ENCODE measurements at regions not wholly inside any gene's neighbourhood (a gene's known extent, or its start where the extent isn't known, plus 50 kb on each side); places are given as distances from the start of the nearest gene placed in this dataset.

- ATAC-seq = no peak
- intact Hi-C loops (cut with DNase I, micrococcal nuclease) = no loop called here
- DNase-seq = no peak
These were observed 191.9 kb upstream of the DUSP10 start for GRCh38 chr1:221933814-221934213.

GRCh38 chr1:221926441-221926840 lies 184.6 kb upstream of the DUSP10 start:
- DNase-seq = no peak
- intact Hi-C loops (cut with DNase I, micrococcal nuclease) = no loop called here
- ATAC-seq = no peak

- DNase-seq (no peak), ATAC-seq (no peak)
- intact Hi-C loops (cut with DNase I, micrococcal nuclease) = no loop called here
These were observed 184.1 kb upstream of the DUSP10 start for GRCh38 chr1:221925947-221926346.

GRCh38 chr1:221923929-221924598 lies 182.2 kb upstream of the DUSP10 start:
- no peak for ATAC-seq
- intact Hi-C loops (cut with DNase I, micrococcal nuclease) = no loop called here

GRCh38 chr1:221921936-221922335 lies 180.0 kb upstream of the DUSP10 start:
- intact Hi-C loops (cut with DNase I, micrococcal nuclease) = no loop called here
- no peak for ATAC-seq
- DNase-seq = no peak

More at GRCh38 chr1:221923929-221924598, 182.2 kb upstream of the DUSP10 start:
- DNase-seq = no peak

- intact Hi-C loops (cut with DNase I, micrococcal nuclease) = no loop called here
- ATAC-seq = no peak
- DNase-seq = no peak
These were observed 177.9 kb upstream of the DUSP10 start for GRCh38 chr1:221919743-221920142.

- no peak for ATAC-seq
- intact Hi-C loops (cut with DNase I, micrococcal nuclease) = no loop called here
- DNase-seq = no peak
These were observed 177.5 kb upstream of the DUSP10 start for GRCh38 chr1:221919341-221919740.

- DNase-seq (no peak), ATAC-seq (no peak)
- intact Hi-C loops (cut with DNase I, micrococcal nuclease) = no loop called here
These were observed 174.3 kb upstream of the DUSP10 start for GRCh38 chr1:221916176-221916575.

- DNase-seq (no peak), ATAC-seq (no peak)
- intact Hi-C loops (cut with DNase I, micrococcal nuclease) = no loop called here
These were observed 173.9 kb upstream of the DUSP10 start for GRCh38 chr1:221915764-221916163.

- intact Hi-C loops (cut with DNase I, micrococcal nuclease) = no loop called here
- DNase-seq = no peak
- no peak for ATAC-seq
These were observed 171.5 kb upstream of the DUSP10 start for GRCh38 chr1:221913351-221913892.

GRCh38 chr1:221912230-221912629 lies 170.3 kb upstream of the DUSP10 start:
- intact Hi-C loops (cut with DNase I, micrococcal nuclease) = no loop called here
- DNase-seq (no peak), ATAC-seq (no peak)

GRCh38 chr1:221911714-221912113 lies 169.8 kb upstream of the DUSP10 start:
- intact Hi-C loops (cut with DNase I, micrococcal nuclease) = no loop called here
- DNase-seq (no peak), ATAC-seq (no peak)

- intact Hi-C loops (cut with DNase I, micrococcal nuclease) = no loop called here
- ATAC-seq (no peak), DNase-seq (no peak)
These were observed 168.3 kb upstream of the DUSP10 start for GRCh38 chr1:221910222-221910621.

- ATAC-seq = no peak
- intact Hi-C loops (cut with DNase I, micrococcal nuclease) = no loop called here
- DNase-seq = no peak
These were observed 166.7 kb upstream of the DUSP10 start for GRCh38 chr1:221908573-221908972.

GRCh38 chr1:221907166-221907932 lies 165.5 kb upstream of the DUSP10 start:
- ATAC-seq = no peak
- no peak for DNase-seq
- intact Hi-C loops (cut with DNase I, micrococcal nuclease) = no loop called here

GRCh38 chr1:221905802-221906201 lies 163.9 kb upstream of the DUSP10 start:
- intact Hi-C loops (cut with DNase I, micrococcal nuclease) = no loop called here
- DNase-seq (no peak), ATAC-seq (no peak)

- ATAC-seq (no peak), DNase-seq (no peak)
- intact Hi-C loops (cut with DNase I, micrococcal nuclease) = no loop called here
These were observed 162.4 kb upstream of the DUSP10 start for GRCh38 chr1:221904319-221904718.

- DNase-seq (no peak), ATAC-seq (no peak)
- intact Hi-C loops (cut with DNase I, micrococcal nuclease) = no loop called here
These were observed 161.7 kb upstream of the DUSP10 start for GRCh38 chr1:221903594-221903993.

- intact Hi-C loops (cut with DNase I, micrococcal nuclease) = no loop called here
- DNase-seq (no peak), ATAC-seq (no peak)
These were observed 161.1 kb upstream of the DUSP10 start for GRCh38 chr1:221902961-221903360.

- ATAC-seq (no peak), DNase-seq (no peak)
- intact Hi-C loops (cut with DNase I, micrococcal nuclease) = no loop called here
These were observed 158.8 kb upstream of the DUSP10 start for GRCh38 chr1:221900678-221901077.
